ENCODE measurements at regions not wholly inside any gene's neighbourhood (a gene's known extent, or its start where the extent isn't known, plus 50 kb on each side); places are given as distances from the start of the nearest gene placed in this dataset.

GRCh38 chr3:194072691-194073279 is 63.2 kb upstream of the HES1 start:
- H3K4me3 ChIP-seq (ENCODE audit: low read length) = no peak overlapping the region
- DNase-seq (ENCODE audit: low read depth) = no peak
- no peak for TF ChIP-seq CTCF (conservative IDR thresholded peaks at IDR 0.05; ENCODE audit: low read depth, low read length)

- DNase-seq (ENCODE audit: low read depth) = no peak
- no peak overlapping the region for H3K4me3 ChIP-seq (ENCODE audit: low read length)
- TF ChIP-seq CTCF (conservative IDR thresholded peaks at IDR 0.05; ENCODE audit: low read depth, low read length) = no peak
Observed at GRCh38 chr3:194073926-194074325, 62.0 kb upstream of the HES1 start.

- no peak for TF ChIP-seq CTCF (conservative IDR thresholded peaks at IDR 0.05; ENCODE audit: low read depth, low read length)
- no peak overlapping the region for H3K4me3 ChIP-seq (ENCODE audit: low read length)
- DNase-seq (ENCODE audit: low read depth) = no peak
Observed at GRCh38 chr3:194075088-194075615, 60.8 kb upstream of the HES1 start.

- no peak overlapping the region for H3K4me3 ChIP-seq (ENCODE audit: low read length)
- no peak for DNase-seq (ENCODE audit: low read depth)
- TF ChIP-seq CTCF (conservative IDR thresholded peaks at IDR 0.05; ENCODE audit: low read depth, low read length) = no peak
Observed at GRCh38 chr3:194075802-194076460, 60.0 kb upstream of the HES1 start.

- TF ChIP-seq CTCF (conservative IDR thresholded peaks at IDR 0.05; ENCODE audit: low read depth, low read length) = no peak
- DNase-seq (ENCODE audit: low read depth) = no peak
- H3K4me3 ChIP-seq (ENCODE audit: low read length) = no peak overlapping the region
Observed at GRCh38 chr3:194076475-194076874, 59.5 kb upstream of the HES1 start.

GRCh38 chr3:194077602-194078001 is 58.3 kb upstream of the HES1 start:
- no peak for TF ChIP-seq CTCF (conservative IDR thresholded peaks at IDR 0.05; ENCODE audit: low read depth, low read length)
- H3K4me3 ChIP-seq (ENCODE audit: low read length) = no peak overlapping the region
- DNase-seq (ENCODE audit: low read depth) = no peak
